Panc1 (cell line): ENCODE measurements at regions not wholly inside any gene's neighbourhood (a gene's known extent, or its start where the extent isn't known, plus 50 kb on each side); places are given as distances from the start of the nearest gene placed in this dataset.

Source experiments
- POLR2AphosphoS5 ChIP-seq: IDR thresholded peaks from 2 replicates; pipeline ENCODE4 v1.6.1; 2012; ENCODE audit warnings: mild to moderate bottlenecking, low read depth, low read length, moderate library complexity
- REST ChIP-seq, 2 experiments: IDR thresholded peaks; 2 replicates each; pipeline ENCODE4 v1.6.1; 2011 to 2012; ENCODE audit warnings: low read depth in 2 of 2, control low read depth in 1 of 2, low read length in 1 of 2, mild to moderate bottlenecking in 1 of 2, moderate library complexity in 1 of 2; ENCODE audit not compliant: insufficient read depth in 1 of 2
- SIN3A ChIP-seq: IDR thresholded peaks from 2 replicates; pipeline ENCODE4 v1.6.1; 2012; ENCODE audit warnings: low read depth, mild to moderate bottlenecking, low read length, moderate library complexity, borderline replicate concordance; ENCODE audit not compliant: insufficient read depth
- TF ChIP-seq, protein P1 (sequence below): fragments of 450-650 bp; IDR thresholded peaks from 2 replicates; pipeline ENCODE4 v1.5.1; 2017; ENCODE audit warnings: mild to moderate bottlenecking

DNA sequence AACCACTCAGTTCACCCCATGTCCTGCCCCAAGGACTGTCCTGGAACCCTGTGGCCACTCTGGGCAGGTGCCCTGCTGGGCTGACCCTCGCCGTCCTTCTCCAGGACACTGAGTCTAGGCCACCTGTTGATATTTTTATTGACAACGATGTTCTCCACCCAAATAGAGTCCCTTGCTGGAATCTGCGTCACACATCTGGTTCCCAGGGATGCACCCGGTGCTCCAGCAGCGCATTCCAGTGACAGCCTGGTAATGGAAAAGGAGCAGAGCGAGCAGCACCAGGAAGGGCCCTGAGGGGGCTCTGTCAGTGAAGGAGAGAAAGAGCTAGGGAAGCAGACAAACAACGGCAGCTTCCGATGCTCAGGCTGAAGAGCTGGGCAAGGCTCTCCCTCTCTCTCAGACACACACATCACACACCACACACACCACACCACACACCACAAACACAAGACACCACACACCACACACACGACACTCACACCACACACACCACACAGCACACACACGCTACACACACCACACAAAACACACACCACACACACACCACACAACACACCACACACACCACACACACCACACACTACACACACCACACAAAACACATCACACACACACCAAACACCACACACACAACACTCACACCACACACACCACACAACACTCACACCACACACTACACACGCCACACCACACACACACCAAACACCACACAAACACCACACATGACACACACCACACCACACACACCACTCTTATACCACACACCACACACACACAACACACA is 117.9 kb upstream of the THBS2 start:
- TF ChIP-seq POLR2AphosphoS5, result no peak
- TF ChIP-seq, protein P1, sequence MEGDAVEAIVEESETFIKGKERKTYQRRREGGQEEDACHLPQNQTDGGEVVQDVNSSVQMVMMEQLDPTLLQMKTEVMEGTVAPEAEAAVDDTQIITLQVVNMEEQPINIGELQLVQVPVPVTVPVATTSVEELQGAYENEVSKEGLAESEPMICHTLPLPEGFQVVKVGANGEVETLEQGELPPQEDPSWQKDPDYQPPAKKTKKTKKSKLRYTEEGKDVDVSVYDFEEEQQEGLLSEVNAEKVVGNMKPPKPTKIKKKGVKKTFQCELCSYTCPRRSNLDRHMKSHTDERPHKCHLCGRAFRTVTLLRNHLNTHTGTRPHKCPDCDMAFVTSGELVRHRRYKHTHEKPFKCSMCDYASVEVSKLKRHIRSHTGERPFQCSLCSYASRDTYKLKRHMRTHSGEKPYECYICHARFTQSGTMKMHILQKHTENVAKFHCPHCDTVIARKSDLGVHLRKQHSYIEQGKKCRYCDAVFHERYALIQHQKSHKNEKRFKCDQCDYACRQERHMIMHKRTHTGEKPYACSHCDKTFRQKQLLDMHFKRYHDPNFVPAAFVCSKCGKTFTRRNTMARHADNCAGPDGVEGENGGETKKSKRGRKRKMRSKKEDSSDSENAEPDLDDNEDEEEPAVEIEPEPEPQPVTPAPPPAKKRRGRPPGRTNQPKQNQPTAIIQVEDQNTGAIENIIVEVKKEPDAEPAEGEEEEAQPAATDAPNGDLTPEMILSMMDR, result no peak
- TF ChIP-seq REST (IDR thresholded peaks at IDR 0.05; ENCODE audit: insufficient read depth in 1 of 2, low read depth in 2 of 2, low read length in 1 of 2), result no peak
- no peak for TF ChIP-seq SIN3A
